ENCODE measurements at regions not wholly inside any gene's neighbourhood (a gene's known extent, or its start where the extent isn't known, plus 50 kb on each side); places are given as distances from the start of the nearest gene placed in this dataset.

- no peak for DNase-seq
Measured at GRCh38 chr6:66866801-66867200, 1159.8 kb upstream of the EYS start.

- DNase-seq, result no peak
Measured at GRCh38 chr6:66865771-66866170, 1158.7 kb upstream of the EYS start.

- no peak for DNase-seq
Measured at GRCh38 chr6:66861007-66861541, 1154.0 kb upstream of the EYS start.

GRCh38 chr6:66860328-66860727, 1153.3 kb upstream of the EYS start:
- DNase-seq, result no peak

- DNase-seq, result no peak
Measured at GRCh38 chr6:66858196-66858595, 1151.2 kb upstream of the EYS start.

- no peak for DNase-seq
Measured at GRCh38 chr6:66854014-66854413, 1147.0 kb upstream of the EYS start.

GRCh38 chr6:66851930-66852329, 1144.9 kb upstream of the EYS start:
- DNase-seq, result no peak

GRCh38 chr6:66849843-66850242, 1142.8 kb upstream of the EYS start:
- no peak for DNase-seq

GRCh38 chr6:66848244-66848953, 1141.4 kb upstream of the EYS start:
- DNase-seq, result no peak

- no peak for DNase-seq
Measured at GRCh38 chr6:66838764-66839163, 1131.7 kb upstream of the EYS start.

- DNase-seq, result no peak
Measured at GRCh38 chr6:66825539-66825938, 1118.5 kb upstream of the EYS start.

GRCh38 chr6:66814156-66814555, 1107.1 kb upstream of the EYS start:
- no peak for DNase-seq

GRCh38 chr6:66808771-66809170, 1101.7 kb upstream of the EYS start:
- no peak for DNase-seq

- no peak for DNase-seq
Measured at GRCh38 chr6:66796987-66797386, 1090.0 kb upstream of the EYS start.

- DNase-seq, result no peak
Measured at GRCh38 chr6:66788579-66788978, 1081.6 kb upstream of the EYS start.

GRCh38 chr6:66772800-66773199, 1065.8 kb upstream of the EYS start:
- no peak for DNase-seq

- no peak for DNase-seq
Measured at GRCh38 chr6:66771626-66772025, 1064.6 kb upstream of the EYS start.

GRCh38 chr6:66751630-66752029, 1044.6 kb upstream of the EYS start:
- no peak for DNase-seq

- DNase-seq, result no peak
Measured at GRCh38 chr6:66740346-66740745, 1033.3 kb upstream of the EYS start.

- DNase-seq, result no peak
Measured at GRCh38 chr6:66735106-66735890, 1028.3 kb upstream of the EYS start.

- DNase-seq, result no peak
Measured at GRCh38 chr6:66731310-66731709, 1024.3 kb upstream of the EYS start.

- DNase-seq, result no peak
Measured at GRCh38 chr6:66725670-66726069, 1018.6 kb upstream of the EYS start.

- DNase-seq, result no peak
Measured at GRCh38 chr6:66717801-66718200, 1010.8 kb upstream of the EYS start.

GRCh38 chr6:66699385-66699784, 992.4 kb upstream of the EYS start:
- no peak for DNase-seq

Measured in CD4-positive, alpha-beta T cell treated with Interleukin-6 for 4 hours (primary cell).